ENCODE measurements at regions not wholly inside any gene's neighbourhood (a gene's known extent, or its start where the extent isn't known, plus 50 kb on each side); places are given as distances from the start of the nearest gene placed in this dataset.

- no peak for FAIRE-seq
Observed at GRCh38 chr3:167918686-167919085, 177.0 kb downstream of the GOLIM4 start.

GRCh38 chr3:167918008-167918596, 177.6 kb downstream of the GOLIM4 start:
- Histone ChIP-seq H3K36me3 (ENCODE audit: control insufficient read depth in 2 of 2, extremely low read depth in 1 of 2, insufficient read depth in 2 of 2, low read length in 2 of 2) (no peaks in the 10 kb centered on the region), H2AFZ (ENCODE audit: control insufficient read depth, low read length) (no peak overlapping the region), H3K4me1 (ENCODE audit: control insufficient read depth, extremely low read depth, insufficient read depth, low read length) (no peaks in the 10 kb centered on the region), H3K27me3 (ENCODE audit: control insufficient read depth, extremely low read depth, insufficient read depth, low read length) (no peaks in the 10 kb centered on the region), H3K9ac (ENCODE audit: control insufficient read depth, extremely low read depth, insufficient read depth, low read length) (no peak overlapping the region), H4K20me1 (ENCODE audit: control insufficient read depth, extremely low read depth, insufficient read depth, low read length) (no peaks in the 10 kb centered on the region), H3K4me3 (ENCODE audit: control insufficient read depth in 2 of 3, extremely low read depth in 1 of 3, insufficient read depth in 2 of 3, low read depth in 1 of 3, low read length in 3 of 3) (no peak overlapping the region), H3K9me3 (ENCODE audit: control insufficient read depth, low read depth, low read length) (no peaks in the 10 kb centered on the region), H3K79me2 (ENCODE audit: control insufficient read depth, insufficient read depth, low read length) (no peaks in the 10 kb centered on the region), H3K4me2 (ENCODE audit: control insufficient read depth, extremely low read depth, insufficient read depth, low read depth, low read length) (no peak overlapping the region), H3K9me1 (ENCODE audit: control insufficient read depth, extremely low read depth, insufficient read depth, low read length) (no peaks in the 10 kb centered on the region), H3K27ac (ENCODE audit: control insufficient read depth, insufficient read depth, low read length) (no peak overlapping the region)
- no peak for FAIRE-seq
- dilution Hi-C loops (cut with MboI; ENCODE audit: extremely low pct_ligation_motif_present, low sequenced_read_pairs): no loop called here
- no peak for DNase-seq (ENCODE audit: low read depth, low spot score)
- no peak for TF ChIP-seq EZH2 (IDR thresholded peaks at IDR 0.05; ENCODE audit: low read length)
- no peak for TF ChIP-seq CTCF (optimal IDR thresholded peaks at IDR 0.05 in 1 of 3, IDR thresholded peaks at IDR 0.05 in 1 of 3, conservative IDR thresholded peaks at IDR 0.05 in 1 of 3; ENCODE audit: extremely low read depth in 1 of 3, insufficient read depth in 2 of 3, low read length in 3 of 3)

More at GRCh38 chr3:167918686-167919085, 177.0 kb downstream of the GOLIM4 start:
- H3K79me2 ChIP-seq (ENCODE audit: control insufficient read depth, insufficient read depth, low read length): no peaks in the 10 kb centered on the region
- no peak overlapping the region for H2AFZ ChIP-seq (ENCODE audit: control insufficient read depth, low read length)
- H4K20me1 ChIP-seq (ENCODE audit: control insufficient read depth, extremely low read depth, insufficient read depth, low read length): no peaks in the 10 kb centered on the region
- no peak overlapping the region for H3K27ac ChIP-seq (ENCODE audit: control insufficient read depth, insufficient read depth, low read length)
- no peak overlapping the region for H3K4me3 ChIP-seq (ENCODE audit: control insufficient read depth in 2 of 3, extremely low read depth in 1 of 3, insufficient read depth in 2 of 3, low read depth in 1 of 3, low read length in 3 of 3)
- H3K4me2 ChIP-seq (ENCODE audit: control insufficient read depth, extremely low read depth, insufficient read depth, low read depth, low read length): no peak overlapping the region
- no peaks in the 10 kb centered on the region for H3K9me1 ChIP-seq (ENCODE audit: control insufficient read depth, extremely low read depth, insufficient read depth, low read length)
- H3K9ac ChIP-seq (ENCODE audit: control insufficient read depth, extremely low read depth, insufficient read depth, low read length): no peak overlapping the region
- no peaks in the 10 kb centered on the region for H3K9me3 ChIP-seq (ENCODE audit: control insufficient read depth, low read depth, low read length)
- no peaks in the 10 kb centered on the region for H3K36me3 ChIP-seq (ENCODE audit: control insufficient read depth in 2 of 2, extremely low read depth in 1 of 2, insufficient read depth in 2 of 2, low read length in 2 of 2)
- TF ChIP-seq EZH2 (IDR thresholded peaks at IDR 0.05; ENCODE audit: low read length) (no peak), CTCF (optimal IDR thresholded peaks at IDR 0.05 in 1 of 3, IDR thresholded peaks at IDR 0.05 in 1 of 3, conservative IDR thresholded peaks at IDR 0.05 in 1 of 3; ENCODE audit: extremely low read depth in 1 of 3, insufficient read depth in 2 of 3, low read length in 3 of 3) (no peak)
- no peaks in the 10 kb centered on the region for H3K27me3 ChIP-seq (ENCODE audit: control insufficient read depth, extremely low read depth, insufficient read depth, low read length)
- no peaks in the 10 kb centered on the region for H3K4me1 ChIP-seq (ENCODE audit: control insufficient read depth, extremely low read depth, insufficient read depth, low read length)
- dilution Hi-C loops (cut with MboI; ENCODE audit: extremely low pct_ligation_motif_present, low sequenced_read_pairs): no loop called here
- DNase-seq (ENCODE audit: low read depth, low spot score): no peak
